ENCODE measurements at regions not wholly inside any gene's neighbourhood (a gene's known extent, or its start where the extent isn't known, plus 50 kb on each side); places are given as distances from the start of the nearest gene placed in this dataset.

- H3K79me2 ChIP-seq (ENCODE audit: control insufficient read depth, insufficient read depth, low read length), result no peaks in the 10 kb centered on the region
- no peak overlapping the region for H3K4ac ChIP-seq (ENCODE audit: low read depth, low read length)
- no peaks in the 10 kb centered on the region for H3K36me3 ChIP-seq (ENCODE audit: control insufficient read depth, insufficient read depth, low read length)
- DNase-seq, result no peak
- no peak overlapping the region for H3K27ac ChIP-seq (ENCODE audit: low read depth, low read length)
- H2AK5ac ChIP-seq (ENCODE audit: low read length), result no peak overlapping the region
- no peaks in the 10 kb centered on the region for H3K4me1 ChIP-seq (ENCODE audit: control insufficient read depth, low read depth, low read length)
- no peak overlapping the region for H3K56ac ChIP-seq (ENCODE audit: low read length)
- no peaks in the 10 kb centered on the region for H3K79me1 ChIP-seq (ENCODE audit: low read length)
- H2BK120ac ChIP-seq (ENCODE audit: low read depth, low read length), result no peak overlapping the region
- no peak overlapping the region for H3K4me2 ChIP-seq (ENCODE audit: low read length)
- H2BK15ac ChIP-seq (replicated peaks; ENCODE audit: low read depth), result no peak overlapping the region
- WGBS (ENCODE audit: extremely low coverage, insufficient coverage, low lambda C conversion rate), result no CpG with 5 or more reads among the region's 1 CpG
- H3K9ac ChIP-seq (ENCODE audit: low read length), result no peak overlapping the region
- no peak overlapping the region for H3K18ac ChIP-seq (ENCODE audit: low read length)
- H3K23ac ChIP-seq (ENCODE audit: low read length), result no peak overlapping the region
- H2BK5ac ChIP-seq (ENCODE audit: low read length), result no peak overlapping the region
- H4K5ac ChIP-seq (ENCODE audit: low read length), result no peak overlapping the region
- H3K4me3 ChIP-seq (ENCODE audit: low read length), result no peak overlapping the region
- H3K27me3 ChIP-seq (ENCODE audit: insufficient read depth, low read length, poor library complexity), result no peaks in the 10 kb centered on the region
- H4K8ac ChIP-seq (ENCODE audit: low read depth, low read length), result no peak overlapping the region
Measured at GRCh38 chr3:87621667-87622066, 345.3 kb upstream of the POU1F1 start.

GRCh38 chr3:87615506-87615905 is 339.1 kb upstream of the POU1F1 start:
- Histone ChIP-seq H4K8ac (ENCODE audit: low read depth, low read length) (no peak overlapping the region), H4K5ac (ENCODE audit: low read length) (no peak overlapping the region), H3K4ac (ENCODE audit: low read depth, low read length) (no peak overlapping the region), H3K27ac (ENCODE audit: low read depth, low read length) (no peak overlapping the region), H3K4me2 (ENCODE audit: low read length) (no peak overlapping the region), H3K4me1 (ENCODE audit: control insufficient read depth, low read depth, low read length) (no peaks in the 10 kb centered on the region), H3K9ac (ENCODE audit: low read length) (no peak overlapping the region), H3K79me2 (ENCODE audit: control insufficient read depth, insufficient read depth, low read length) (no peaks in the 10 kb centered on the region), H2BK5ac (ENCODE audit: low read length) (no peak overlapping the region), H2BK120ac (ENCODE audit: low read depth, low read length) (no peak overlapping the region), H2AK5ac (ENCODE audit: low read length) (no peak overlapping the region), H3K4me3 (ENCODE audit: low read length) (no peak overlapping the region), H3K27me3 (ENCODE audit: insufficient read depth, low read length, poor library complexity) (no peaks in the 10 kb centered on the region), H3K36me3 (ENCODE audit: control insufficient read depth, insufficient read depth, low read length) (no peaks in the 10 kb centered on the region), H3K79me1 (ENCODE audit: low read length) (no peaks in the 10 kb centered on the region), H3K18ac (ENCODE audit: low read length) (no peak overlapping the region), H3K23ac (ENCODE audit: low read length) (no peak overlapping the region), H3K56ac (ENCODE audit: low read length) (no peak overlapping the region), H2BK15ac (replicated peaks; ENCODE audit: low read depth) (no peak overlapping the region)
- peak; percentile 5 for DNase-seq
- no CpG with 5 or more reads among the region's 4 CpGs for WGBS (ENCODE audit: extremely low coverage, insufficient coverage, low lambda C conversion rate)

GRCh38 chr3:87614998-87615397 is 338.6 kb upstream of the POU1F1 start:
- Histone ChIP-seq H4K5ac (ENCODE audit: low read length) (no peak overlapping the region), H3K18ac (ENCODE audit: low read length) (no peak overlapping the region), H3K27me3 (ENCODE audit: insufficient read depth, low read length, poor library complexity) (no peaks in the 10 kb centered on the region), H3K4ac (ENCODE audit: low read depth, low read length) (no peak overlapping the region), H3K4me3 (ENCODE audit: low read length) (no peak overlapping the region), H3K4me1 (ENCODE audit: control insufficient read depth, low read depth, low read length) (no peaks in the 10 kb centered on the region), H2BK15ac (replicated peaks; ENCODE audit: low read depth) (no peak overlapping the region), H3K23ac (ENCODE audit: low read length) (no peak overlapping the region), H2BK5ac (ENCODE audit: low read length) (no peak overlapping the region), H3K36me3 (ENCODE audit: control insufficient read depth, insufficient read depth, low read length) (no peaks in the 10 kb centered on the region), H2AK5ac (ENCODE audit: low read length) (no peak overlapping the region), H3K56ac (ENCODE audit: low read length) (no peak overlapping the region), H3K4me2 (ENCODE audit: low read length) (no peak overlapping the region), H2BK120ac (ENCODE audit: low read depth, low read length) (no peak overlapping the region), H3K79me1 (ENCODE audit: low read length) (no peaks in the 10 kb centered on the region), H3K79me2 (ENCODE audit: control insufficient read depth, insufficient read depth, low read length) (no peaks in the 10 kb centered on the region), H3K27ac (ENCODE audit: low read depth, low read length) (no peak overlapping the region), H3K9ac (ENCODE audit: low read length) (no peak overlapping the region), H4K8ac (ENCODE audit: low read depth, low read length) (no peak overlapping the region)
- no CpG with 5 or more reads among the region's 4 CpGs for WGBS (ENCODE audit: extremely low coverage, insufficient coverage, low lambda C conversion rate)
- DNase-seq, result peak; percentile 6

DNA sequence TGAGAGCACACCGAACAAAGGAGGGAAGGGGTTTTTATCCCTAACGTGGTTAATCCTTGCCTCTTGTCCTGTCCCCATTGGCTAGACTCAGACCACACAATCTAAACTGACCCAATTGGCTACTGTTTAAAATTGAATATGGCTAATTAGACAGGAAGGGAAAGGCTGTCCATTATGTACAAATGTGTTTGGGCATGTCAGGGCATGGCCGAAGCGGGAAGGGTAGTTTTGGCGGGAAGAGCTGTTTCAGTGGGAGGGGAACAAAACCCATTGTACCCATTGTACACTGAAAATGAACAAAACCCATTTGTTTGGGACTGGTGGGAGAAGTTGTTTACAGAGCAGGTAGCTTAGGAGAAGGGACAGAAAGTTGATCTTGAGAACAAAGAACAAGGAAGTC is 330.9 kb upstream of the POU1F1 start:
- no peak overlapping the region for H2BK15ac ChIP-seq (replicated peaks; ENCODE audit: low read depth)
- no peak overlapping the region for H3K4ac ChIP-seq (ENCODE audit: low read depth, low read length)
- H3K79me2 ChIP-seq (ENCODE audit: control insufficient read depth, insufficient read depth, low read length), result no peaks in the 10 kb centered on the region
- no CpG with 5 or more reads among the region's 5 CpGs for WGBS (ENCODE audit: extremely low coverage, insufficient coverage, low lambda C conversion rate)
- no peak overlapping the region for H3K27ac ChIP-seq (ENCODE audit: low read depth, low read length)
- H3K56ac ChIP-seq (ENCODE audit: low read length), result no peak overlapping the region
- H2BK120ac ChIP-seq (ENCODE audit: low read depth, low read length), result no peak overlapping the region
- no peak overlapping the region for H3K9ac ChIP-seq (ENCODE audit: low read length)
- H4K5ac ChIP-seq (ENCODE audit: low read length), result no peak overlapping the region
- no peak overlapping the region for H3K18ac ChIP-seq (ENCODE audit: low read length)
- no peaks in the 10 kb centered on the region for H3K27me3 ChIP-seq (ENCODE audit: insufficient read depth, low read length, poor library complexity)
- no peaks in the 10 kb centered on the region for H3K4me1 ChIP-seq (ENCODE audit: control insufficient read depth, low read depth, low read length)
- H3K79me1 ChIP-seq (ENCODE audit: low read length), result no peaks in the 10 kb centered on the region
- H3K4me3 ChIP-seq (ENCODE audit: low read length), result no peak overlapping the region
- no peak for DNase-seq
- no peak overlapping the region for H3K4me2 ChIP-seq (ENCODE audit: low read length)
- no peak overlapping the region for H2BK5ac ChIP-seq (ENCODE audit: low read length)
- no peaks in the 10 kb centered on the region for H3K36me3 ChIP-seq (ENCODE audit: control insufficient read depth, insufficient read depth, low read length)
- H3K23ac ChIP-seq (ENCODE audit: low read length), result no peak overlapping the region
- no peak overlapping the region for H2AK5ac ChIP-seq (ENCODE audit: low read length)
- H4K8ac ChIP-seq (ENCODE audit: low read depth, low read length), result no peak overlapping the region

GRCh38 chr3:87595798-87596197 is 319.4 kb upstream of the POU1F1 start:
- Histone ChIP-seq H3K23ac (ENCODE audit: low read length) (no peak overlapping the region), H3K79me1 (ENCODE audit: low read length) (no peaks in the 10 kb centered on the region), H2BK5ac (ENCODE audit: low read length) (no peak overlapping the region), H3K18ac (ENCODE audit: low read length) (no peak overlapping the region), H3K27ac (ENCODE audit: low read depth, low read length) (no peak overlapping the region), H4K8ac (ENCODE audit: low read depth, low read length) (no peak overlapping the region), H2AK5ac (ENCODE audit: low read length) (no peak overlapping the region), H3K9ac (ENCODE audit: low read length) (no peak overlapping the region), H3K56ac (ENCODE audit: low read length) (no peak overlapping the region), H3K79me2 (ENCODE audit: control insufficient read depth, insufficient read depth, low read length) (no peaks in the 10 kb centered on the region), H3K4me1 (ENCODE audit: control insufficient read depth, low read depth, low read length) (no peaks in the 10 kb centered on the region), H3K4me2 (ENCODE audit: low read length) (no peak overlapping the region), H2BK120ac (ENCODE audit: low read depth, low read length) (no peak overlapping the region), H4K5ac (ENCODE audit: low read length) (no peak overlapping the region), H3K27me3 (ENCODE audit: insufficient read depth, low read length, poor library complexity) (no peaks in the 10 kb centered on the region), H2BK15ac (replicated peaks; ENCODE audit: low read depth) (no peak overlapping the region), H3K36me3 (ENCODE audit: control insufficient read depth, insufficient read depth, low read length) (no peaks in the 10 kb centered on the region), H3K4ac (ENCODE audit: low read depth, low read length) (no peak overlapping the region), H3K4me3 (ENCODE audit: low read length) (no peak overlapping the region)
- no peak for DNase-seq
- WGBS (ENCODE audit: extremely low coverage, insufficient coverage, low lambda C conversion rate), result no CpG with 5 or more reads among the region's 4 CpGs

DNA sequence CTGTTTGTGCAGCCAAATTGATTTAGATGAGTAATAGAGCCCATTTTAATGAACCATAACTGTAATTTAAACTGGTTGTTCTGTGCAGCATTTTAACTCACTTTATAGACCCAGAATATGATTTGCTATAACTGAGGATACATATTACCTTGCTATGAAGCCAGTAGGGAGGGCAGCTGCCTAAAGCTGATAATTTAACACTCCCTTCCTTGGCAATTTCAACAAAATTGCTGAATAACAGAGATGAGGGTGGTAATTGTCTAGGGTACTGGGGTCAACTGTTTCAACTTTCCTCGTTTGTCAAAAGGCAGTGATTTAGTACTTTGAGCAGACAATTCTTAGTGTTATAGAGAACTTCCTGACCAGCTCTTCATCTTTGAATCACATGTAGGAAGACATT is 304.9 kb upstream of the POU1F1 start:
- Histone ChIP-seq H2BK5ac (ENCODE audit: low read length) (no peak overlapping the region), H3K4me1 (ENCODE audit: control insufficient read depth, low read depth, low read length) (no peaks in the 10 kb centered on the region), H4K8ac (ENCODE audit: low read depth, low read length) (no peak overlapping the region), H3K36me3 (ENCODE audit: control insufficient read depth, insufficient read depth, low read length) (no peaks in the 10 kb centered on the region), H3K79me1 (ENCODE audit: low read length) (no peaks in the 10 kb centered on the region), H2BK120ac (ENCODE audit: low read depth, low read length) (no peak overlapping the region), H3K27me3 (ENCODE audit: insufficient read depth, low read length, poor library complexity) (no peaks in the 10 kb centered on the region), H3K79me2 (ENCODE audit: control insufficient read depth, insufficient read depth, low read length) (no peaks in the 10 kb centered on the region), H4K5ac (ENCODE audit: low read length) (no peak overlapping the region), H2BK15ac (replicated peaks; ENCODE audit: low read depth) (no peak overlapping the region), H3K9ac (ENCODE audit: low read length) (no peak overlapping the region), H3K4ac (ENCODE audit: low read depth, low read length) (no peak overlapping the region), H3K4me3 (ENCODE audit: low read length) (no peak overlapping the region), H3K4me2 (ENCODE audit: low read length) (no peak overlapping the region), H3K56ac (ENCODE audit: low read length) (no peak overlapping the region), H2AK5ac (ENCODE audit: low read length) (no peak overlapping the region), H3K23ac (ENCODE audit: low read length) (no peak overlapping the region), H3K27ac (ENCODE audit: low read depth, low read length) (no peak overlapping the region), H3K18ac (ENCODE audit: low read length) (no peak overlapping the region)
- DNase-seq, result no peak
- no CpG with 5 or more reads among the region's 1 CpG for WGBS (ENCODE audit: extremely low coverage, insufficient coverage, low lambda C conversion rate)
